ENCODE measurements at regions not wholly inside any gene's neighbourhood (a gene's known extent, or its start where the extent isn't known, plus 50 kb on each side); places are given as distances from the start of the nearest gene placed in this dataset.

DNA sequence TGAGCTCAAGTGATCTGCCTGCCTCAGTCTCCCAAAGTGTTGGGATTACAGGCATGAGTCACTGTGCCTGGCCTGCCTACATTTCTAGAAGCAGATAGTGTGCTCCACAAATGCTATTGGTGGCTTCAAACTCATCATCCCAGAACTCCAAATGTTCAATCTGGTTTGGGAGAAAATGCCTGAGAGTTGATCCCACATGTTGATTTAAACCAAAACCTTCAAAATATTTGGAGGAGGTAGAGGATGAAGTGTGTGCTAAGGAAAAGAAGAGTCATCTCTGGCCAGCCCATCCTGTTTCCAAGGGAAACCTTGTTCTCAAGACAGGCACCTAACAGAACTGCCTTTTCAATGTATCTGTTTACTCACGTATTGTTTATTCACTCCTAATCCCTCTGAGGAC, 55.4 kb upstream of the GRHL3 start:
- H3K4me3 ChIP-seq (ENCODE audit: insufficient read depth, low read depth, low read length), result no peak overlapping the region
- no peak overlapping the region for H2BK20ac ChIP-seq (ENCODE audit: low read depth, low read length)
- no peaks in the 10 kb centered on the region for H3K9me3 ChIP-seq (ENCODE audit: control insufficient read depth, insufficient read depth, low read length)
- H2AK9ac ChIP-seq (replicated peaks; ENCODE audit: low read depth, low read length, poor library complexity), result no peak overlapping the region
- no peak overlapping the region for H2AK5ac ChIP-seq (ENCODE audit: low read depth, low read length)
- H3K14ac ChIP-seq (replicated peaks; ENCODE audit: low read depth, low read length), result no peak overlapping the region; the same call in 1 of the 2 replicates
- no peak overlapping the region for H3K56ac ChIP-seq (ENCODE audit: extremely low read depth, insufficient read depth, low read length)
- peaks cover 5% of the 10 kb centered on the region; the same call in 1 of the 2 replicates for H3K4me1 ChIP-seq (ENCODE audit: control insufficient read depth, insufficient read depth, low read length)
- BruUV-seq (replicated peaks), result no TSS peak
- no peak overlapping the region for H3K9ac ChIP-seq (ENCODE audit: low read depth, low read length)
- dilution Hi-C loops (cut with HindIII; ENCODE audit: low sequenced_read_pairs, unreplicated experiment), result no loop called here
- no peak overlapping the region for H3K4me2 ChIP-seq (ENCODE audit: low read depth, low read length)
- DNase-seq, result no peak
- TF ChIP-seq RAD21 (IDR thresholded peaks at IDR 0.05; ENCODE audit: low read length), result no peak
- no peak for TF ChIP-seq MXI1 (IDR thresholded peaks at IDR 0.05; ENCODE audit: borderline replicate concordance, low read depth, low read length)
- no peak for TF ChIP-seq BHLHE40 (IDR thresholded peaks at IDR 0.05; ENCODE audit: low read depth, low read length)
- no peak for TF ChIP-seq CHD1 (IDR thresholded peaks at IDR 0.05; ENCODE audit: low read depth, low read length)
- no peak for TF ChIP-seq MAFK (IDR thresholded peaks at IDR 0.05; ENCODE audit: low read depth, low read length)
- TF ChIP-seq, protein P1, sequence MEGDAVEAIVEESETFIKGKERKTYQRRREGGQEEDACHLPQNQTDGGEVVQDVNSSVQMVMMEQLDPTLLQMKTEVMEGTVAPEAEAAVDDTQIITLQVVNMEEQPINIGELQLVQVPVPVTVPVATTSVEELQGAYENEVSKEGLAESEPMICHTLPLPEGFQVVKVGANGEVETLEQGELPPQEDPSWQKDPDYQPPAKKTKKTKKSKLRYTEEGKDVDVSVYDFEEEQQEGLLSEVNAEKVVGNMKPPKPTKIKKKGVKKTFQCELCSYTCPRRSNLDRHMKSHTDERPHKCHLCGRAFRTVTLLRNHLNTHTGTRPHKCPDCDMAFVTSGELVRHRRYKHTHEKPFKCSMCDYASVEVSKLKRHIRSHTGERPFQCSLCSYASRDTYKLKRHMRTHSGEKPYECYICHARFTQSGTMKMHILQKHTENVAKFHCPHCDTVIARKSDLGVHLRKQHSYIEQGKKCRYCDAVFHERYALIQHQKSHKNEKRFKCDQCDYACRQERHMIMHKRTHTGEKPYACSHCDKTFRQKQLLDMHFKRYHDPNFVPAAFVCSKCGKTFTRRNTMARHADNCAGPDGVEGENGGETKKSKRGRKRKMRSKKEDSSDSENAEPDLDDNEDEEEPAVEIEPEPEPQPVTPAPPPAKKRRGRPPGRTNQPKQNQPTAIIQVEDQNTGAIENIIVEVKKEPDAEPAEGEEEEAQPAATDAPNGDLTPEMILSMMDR (conservative IDR thresholded peaks at IDR 0.05; ENCODE audit: low read depth, low read length), result no peak
- no peak for TF ChIP-seq FOS (IDR thresholded peaks at IDR 0.05; ENCODE audit: low read depth, low read length)
- TF ChIP-seq CEBPB (IDR thresholded peaks at IDR 0.05; ENCODE audit: low read depth, low read length), result no peak
- no peak for TF ChIP-seq SMC3 (IDR thresholded peaks at IDR 0.05; ENCODE audit: low read depth, low read length)
- TF ChIP-seq POLR2A (IDR thresholded peaks at IDR 0.05; ENCODE audit: low read depth, low read length), result no peak
- TF ChIP-seq, protein P2, sequence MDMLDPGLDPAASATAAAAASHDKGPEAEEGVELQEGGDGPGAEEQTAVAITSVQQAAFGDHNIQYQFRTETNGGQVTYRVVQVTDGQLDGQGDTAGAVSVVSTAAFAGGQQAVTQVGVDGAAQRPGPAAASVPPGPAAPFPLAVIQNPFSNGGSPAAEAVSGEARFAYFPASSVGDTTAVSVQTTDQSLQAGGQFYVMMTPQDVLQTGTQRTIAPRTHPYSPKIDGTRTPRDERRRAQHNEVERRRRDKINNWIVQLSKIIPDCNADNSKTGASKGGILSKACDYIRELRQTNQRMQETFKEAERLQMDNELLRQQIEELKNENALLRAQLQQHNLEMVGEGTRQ (IDR thresholded peaks at IDR 0.05; ENCODE audit: low read depth, low read length), result no peak
- no peak for TF ChIP-seq RCOR1 (IDR thresholded peaks at IDR 0.05; ENCODE audit: insufficient replicate concordance, low read length)
- no peak for TF ChIP-seq RFX5 (IDR thresholded peaks at IDR 0.05; ENCODE audit: low read depth, low read length)
- TF ChIP-seq NFE2L2 (IDR thresholded peaks at IDR 0.05; ENCODE audit: low read depth, low read length), result no peak
- TF ChIP-seq, protein P3, sequence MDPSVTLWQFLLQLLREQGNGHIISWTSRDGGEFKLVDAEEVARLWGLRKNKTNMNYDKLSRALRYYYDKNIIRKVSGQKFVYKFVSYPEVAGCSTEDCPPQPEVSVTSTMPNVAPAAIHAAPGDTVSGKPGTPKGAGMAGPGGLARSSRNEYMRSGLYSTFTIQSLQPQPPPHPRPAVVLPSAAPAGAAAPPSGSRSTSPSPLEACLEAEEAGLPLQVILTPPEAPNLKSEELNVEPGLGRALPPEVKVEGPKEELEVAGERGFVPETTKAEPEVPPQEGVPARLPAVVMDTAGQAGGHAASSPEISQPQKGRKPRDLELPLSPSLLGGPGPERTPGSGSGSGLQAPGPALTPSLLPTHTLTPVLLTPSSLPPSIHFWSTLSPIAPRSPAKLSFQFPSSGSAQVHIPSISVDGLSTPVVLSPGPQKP (IDR thresholded peaks at IDR 0.05; ENCODE audit: borderline replicate concordance, low read depth, low read length), result no peak
- TF ChIP-seq MAZ (IDR thresholded peaks at IDR 0.05; ENCODE audit: borderline replicate concordance, low read depth, low read length), result no peak
- no peak overlapping the region for H2BK5ac ChIP-seq (ENCODE audit: low read depth, low read length, poor library complexity, severe bottlenecking)
- H3K4ac ChIP-seq (ENCODE audit: low read depth, low read length), result no peak overlapping the region
- H3K18ac ChIP-seq (ENCODE audit: low read depth, low read length), result no peak overlapping the region
- ChIA-PET CTCF (no interaction called here), POLR2A (ENCODE audit: unreplicated experiment) (no interaction called here)
- no peak overlapping the region for H2AFZ ChIP-seq (replicated peaks; ENCODE audit: low read length, poor library complexity)
- peaks cover 7% of the 10 kb centered on the region for H3K27me3 ChIP-seq (ENCODE audit: control insufficient read depth, insufficient read depth, low read length)
- no CpG with 5 or more reads among the region's 1 CpG for WGBS, 2 experiments (ENCODE audit: extremely low coverage in 2 of 2, insufficient read length in 1 of 2)
- H4K20me1 ChIP-seq (ENCODE audit: insufficient read depth, low read length), result no peaks in the 10 kb centered on the region; the same call in 1 of the 2 replicates
- peaks cover 4% of the 10 kb centered on the region; the same call in 1 of the 2 replicates for H3K9me1 ChIP-seq (ENCODE audit: insufficient read depth, low read length)
- H3K23ac ChIP-seq (ENCODE audit: low read depth, low read length), result no peak overlapping the region
- no peak for ATAC-seq (ENCODE audit: low read depth)
- H3K79me1 ChIP-seq (ENCODE audit: low read depth in 1 of 2, low read length in 2 of 2), result no peaks in the 10 kb centered on the region
- H3K27ac ChIP-seq (ENCODE audit: insufficient read depth, low read length), result no peak overlapping the region
- no peak overlapping the region for H4K91ac ChIP-seq (ENCODE audit: insufficient read depth, low read depth, low read length)
- H3K36me3 ChIP-seq (ENCODE audit: control insufficient read depth, insufficient read depth, low read length), result no peaks in the 10 kb centered on the region
- no peak overlapping the region for H2BK120ac ChIP-seq (ENCODE audit: low read depth, low read length)
- no peak overlapping the region for H4K5ac ChIP-seq (ENCODE audit: low read depth, low read length)
- in situ Hi-C loops (cut with MboI; ENCODE audit: low sequenced_read_pairs), result no loop called here
- H2BK15ac ChIP-seq (ENCODE audit: low read depth, low read length), result no peak overlapping the region
- intact Hi-C loops (cut with micrococcal nuclease), result no loop called here
- no peak overlapping the region for H4K8ac ChIP-seq (ENCODE audit: low read depth in 2 of 2, low read length in 2 of 2)
